ENCODE measurements at regions not wholly inside any gene's neighbourhood (a gene's known extent, or its start where the extent isn't known, plus 50 kb on each side); places are given as distances from the start of the nearest gene placed in this dataset.

DNA sequence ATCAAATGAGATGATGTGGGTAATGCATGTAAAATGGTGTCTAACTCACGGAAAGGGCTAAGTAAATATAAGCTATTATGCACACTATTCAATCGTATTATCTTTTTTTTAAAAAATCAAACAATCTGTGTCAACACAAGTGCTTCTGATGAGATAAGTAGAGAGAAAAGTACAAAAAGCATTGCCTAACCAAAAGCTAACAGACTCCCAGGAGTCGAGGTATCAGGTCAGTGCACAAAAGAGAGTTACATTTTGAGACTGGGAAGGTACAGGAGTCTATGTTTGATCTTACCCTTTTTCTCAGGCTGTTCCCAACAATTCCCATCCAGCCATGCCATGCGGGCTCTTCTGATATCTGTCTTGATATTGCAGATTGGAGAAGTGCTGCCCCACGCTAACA lies 203.3 kb upstream of the ZIC3 start:
- Mint-ChIP-seq H3K27me3 (ENCODE audit: insufficient read depth, unreplicated experiment) (no peaks in the 10 kb centered on the region), H3K4me1 (ENCODE audit: insufficient read depth, unreplicated experiment) (no peaks in the 10 kb centered on the region), H3K9me3 (ENCODE audit: unreplicated experiment) (no peaks in the 10 kb centered on the region), H3K36me3 (ENCODE audit: insufficient read depth, unreplicated experiment) (no peaks in the 10 kb centered on the region), H3K27ac (ENCODE audit: low read depth, unreplicated experiment) (no peak overlapping the region), H3K4me3 (ENCODE audit: unreplicated experiment) (no peak overlapping the region)
- POLR2A ChIA-PET: no interaction called here
- intact Hi-C loops (cut with micrococcal nuclease): no loop called here
- TF ChIP-seq, protein P1, sequence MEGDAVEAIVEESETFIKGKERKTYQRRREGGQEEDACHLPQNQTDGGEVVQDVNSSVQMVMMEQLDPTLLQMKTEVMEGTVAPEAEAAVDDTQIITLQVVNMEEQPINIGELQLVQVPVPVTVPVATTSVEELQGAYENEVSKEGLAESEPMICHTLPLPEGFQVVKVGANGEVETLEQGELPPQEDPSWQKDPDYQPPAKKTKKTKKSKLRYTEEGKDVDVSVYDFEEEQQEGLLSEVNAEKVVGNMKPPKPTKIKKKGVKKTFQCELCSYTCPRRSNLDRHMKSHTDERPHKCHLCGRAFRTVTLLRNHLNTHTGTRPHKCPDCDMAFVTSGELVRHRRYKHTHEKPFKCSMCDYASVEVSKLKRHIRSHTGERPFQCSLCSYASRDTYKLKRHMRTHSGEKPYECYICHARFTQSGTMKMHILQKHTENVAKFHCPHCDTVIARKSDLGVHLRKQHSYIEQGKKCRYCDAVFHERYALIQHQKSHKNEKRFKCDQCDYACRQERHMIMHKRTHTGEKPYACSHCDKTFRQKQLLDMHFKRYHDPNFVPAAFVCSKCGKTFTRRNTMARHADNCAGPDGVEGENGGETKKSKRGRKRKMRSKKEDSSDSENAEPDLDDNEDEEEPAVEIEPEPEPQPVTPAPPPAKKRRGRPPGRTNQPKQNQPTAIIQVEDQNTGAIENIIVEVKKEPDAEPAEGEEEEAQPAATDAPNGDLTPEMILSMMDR (IDR thresholded peaks at IDR 0.05; ENCODE audit: unreplicated experiment): no peak
- CTCF ChIA-PET: no interaction called here
- DNase-seq (ENCODE audit: unreplicated experiment): no peak
- BruUV-seq (replicated peaks): no TSS peak

DNA sequence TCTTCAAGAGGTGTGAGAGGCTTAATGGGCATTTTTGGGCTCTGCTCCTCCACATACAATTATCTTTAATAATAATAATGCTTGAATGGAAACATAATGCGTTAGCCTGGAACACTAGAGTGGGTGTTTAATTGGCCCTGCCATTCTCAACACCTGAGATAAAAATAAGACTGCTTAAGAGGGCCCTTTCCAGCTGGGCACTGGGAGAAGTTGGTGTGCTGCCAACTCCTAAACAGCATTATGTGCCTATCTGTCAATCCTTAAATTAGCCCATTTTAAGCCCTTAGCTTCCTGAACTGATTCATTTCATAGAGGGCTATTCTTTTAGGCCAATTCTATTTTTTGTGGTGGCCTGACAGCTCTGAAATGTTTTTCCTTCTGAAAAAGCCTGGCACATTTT lies 211.1 kb upstream of the ZIC3 start:
- TF ChIP-seq, protein P1 (IDR thresholded peaks at IDR 0.05; ENCODE audit: unreplicated experiment): no peak
- H3K36me3 Mint-ChIP-seq (ENCODE audit: insufficient read depth, unreplicated experiment): no peaks in the 10 kb centered on the region
- H3K9me3 Mint-ChIP-seq (ENCODE audit: unreplicated experiment): no peaks in the 10 kb centered on the region
- H3K27me3 Mint-ChIP-seq (ENCODE audit: insufficient read depth, unreplicated experiment): no peaks in the 10 kb centered on the region
- BruUV-seq (replicated peaks): no TSS peak
- ChIA-PET POLR2A (no interaction called here), CTCF (no interaction called here)
- no peak overlapping the region for H3K4me3 Mint-ChIP-seq (ENCODE audit: unreplicated experiment)
- intact Hi-C loops (cut with micrococcal nuclease): no loop called here
- no peak for DNase-seq (ENCODE audit: unreplicated experiment)
- H3K4me1 Mint-ChIP-seq (ENCODE audit: insufficient read depth, unreplicated experiment): no peaks in the 10 kb centered on the region
- H3K27ac Mint-ChIP-seq (ENCODE audit: low read depth, unreplicated experiment): no peak overlapping the region

DNA sequence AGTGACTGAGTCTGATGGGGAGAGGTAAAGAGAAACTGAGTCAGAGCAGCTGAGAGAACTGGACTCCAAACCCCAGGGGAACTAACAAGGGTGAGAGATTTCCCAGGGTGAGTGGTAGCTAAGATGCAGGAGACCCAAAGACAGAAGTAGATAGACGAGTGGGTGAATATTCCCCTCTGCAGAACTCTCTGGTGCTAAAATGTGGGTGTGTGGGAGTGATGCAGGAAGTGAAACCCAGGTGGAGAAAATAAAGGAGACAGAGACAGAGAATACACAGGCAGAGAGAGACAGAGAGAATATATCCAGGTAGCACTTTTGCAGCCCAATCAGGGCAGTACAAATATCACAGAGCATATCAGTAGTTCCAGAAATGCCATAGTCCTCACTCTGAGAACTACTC lies 212.5 kb upstream of the ZIC3 start:
- H3K36me3 Mint-ChIP-seq (ENCODE audit: insufficient read depth, unreplicated experiment): no peaks in the 10 kb centered on the region
- no peak for DNase-seq (ENCODE audit: unreplicated experiment)
- no peak overlapping the region for H3K27ac Mint-ChIP-seq (ENCODE audit: low read depth, unreplicated experiment)
- no peaks in the 10 kb centered on the region for H3K4me1 Mint-ChIP-seq (ENCODE audit: insufficient read depth, unreplicated experiment)
- H3K27me3 Mint-ChIP-seq (ENCODE audit: insufficient read depth, unreplicated experiment): no peaks in the 10 kb centered on the region
- TF ChIP-seq, protein P1 (IDR thresholded peaks at IDR 0.05; ENCODE audit: unreplicated experiment): no peak
- H3K9me3 Mint-ChIP-seq (ENCODE audit: unreplicated experiment): no peaks in the 10 kb centered on the region
- no peak overlapping the region for H3K4me3 Mint-ChIP-seq (ENCODE audit: unreplicated experiment)
- POLR2A ChIA-PET: no interaction called here
- intact Hi-C loops (cut with micrococcal nuclease): no loop called here
- BruUV-seq (replicated peaks): no TSS peak
- CTCF ChIA-PET: interaction anchor here (0.7 kb wide), 1 partner anchor 79 kb away, joined by 5 read pairs; no protein-coding TSS in a partner anchor

DNA sequence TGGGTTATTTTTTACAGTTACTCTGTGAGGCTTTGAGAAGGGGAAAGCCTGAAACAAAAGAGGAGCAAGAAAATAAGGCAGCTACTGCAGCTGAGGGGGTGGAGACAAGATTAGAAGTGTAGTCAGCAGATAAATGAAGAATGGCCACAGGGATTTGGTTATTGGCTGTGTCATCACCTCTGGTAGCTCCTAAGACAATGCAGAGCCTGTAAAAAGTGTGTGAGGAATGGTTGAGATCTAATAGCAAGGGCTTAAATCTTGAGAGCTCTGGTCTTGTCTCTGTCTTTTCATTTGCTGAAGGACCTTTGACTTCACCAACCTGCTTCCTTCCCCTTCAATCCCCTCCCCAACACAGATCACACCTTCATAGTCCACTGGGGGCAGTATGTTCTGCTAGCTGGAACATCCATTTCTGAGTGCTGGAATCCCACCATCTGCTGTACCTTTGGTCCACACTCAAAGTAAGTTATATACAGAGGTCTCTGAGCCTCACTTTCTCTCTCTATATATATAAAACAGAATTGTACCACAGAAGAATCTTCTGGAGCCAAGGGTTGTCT lies 213.7 kb upstream of the ZIC3 start:
- no TSS peak for BruUV-seq (replicated peaks)
- no peaks in the 10 kb centered on the region for H3K36me3 Mint-ChIP-seq (ENCODE audit: insufficient read depth, unreplicated experiment)
- H3K27ac Mint-ChIP-seq (ENCODE audit: low read depth, unreplicated experiment): no peak overlapping the region
- peaks cover 5% of the 10 kb centered on the region for H3K27me3 Mint-ChIP-seq (ENCODE audit: insufficient read depth, unreplicated experiment)
- ChIA-PET POLR2A (no interaction called here), CTCF (interaction anchor here (0.9 kb wide), 1 partner anchor 48 kb away, joined by 3 read pairs; no protein-coding TSS in a partner anchor)
- no peaks in the 10 kb centered on the region for H3K4me1 Mint-ChIP-seq (ENCODE audit: insufficient read depth, unreplicated experiment)
- TF ChIP-seq, protein P1 (IDR thresholded peaks at IDR 0.05; ENCODE audit: unreplicated experiment): no peak
- intact Hi-C loops (cut with micrococcal nuclease): no loop called here
- no peak overlapping the region for H3K4me3 Mint-ChIP-seq (ENCODE audit: unreplicated experiment)
- no peak for DNase-seq (ENCODE audit: unreplicated experiment)
- H3K9me3 Mint-ChIP-seq (ENCODE audit: unreplicated experiment): no peaks in the 10 kb centered on the region

All from MCF 10A (cell line).